ENCODE measurements at regions not wholly inside any gene's neighbourhood (a gene's known extent, or its start where the extent isn't known, plus 50 kb on each side); places are given as distances from the start of the nearest gene placed in this dataset.

GRCh38 chr3:186487819-186488218, 56.4 kb downstream of the CRYGS start:
- DNase-seq (ENCODE audit: low read depth), result no peak

- no peak for DNase-seq (ENCODE audit: low read depth)
These were observed 57.1 kb downstream of the CRYGS start for GRCh38 chr3:186487037-186487436.

GRCh38 chr3:186483611-186484340, 60.4 kb downstream of the CRYGS start:
- DNase-seq (ENCODE audit: low read depth), result no peak

GRCh38 chr3:186481526-186481925, 62.7 kb downstream of the CRYGS start:
- DNase-seq (ENCODE audit: low read depth), result no peak

- DNase-seq (ENCODE audit: low read depth), result no peak
These were observed 66.3 kb downstream of the CRYGS start for GRCh38 chr3:186477876-186478275.

- DNase-seq (ENCODE audit: low read depth), result no peak
These were observed 67.1 kb downstream of the CRYGS start for GRCh38 chr3:186477033-186477432.

- DNase-seq (ENCODE audit: low read depth), result no peak
These were observed 67.6 kb downstream of the CRYGS start for GRCh38 chr3:186476541-186476940.

- DNase-seq (ENCODE audit: low read depth), result no peak
These were observed 68.1 kb downstream of the CRYGS start for GRCh38 chr3:186476044-186476468.

GRCh38 chr3:186473166-186473565, 71.0 kb downstream of the CRYGS start:
- no peak for DNase-seq (ENCODE audit: low read depth)

- no peak for DNase-seq (ENCODE audit: low read depth)
These were observed 71.6 kb downstream of the CRYGS start for GRCh38 chr3:186472456-186473008.

- DNase-seq (ENCODE audit: low read depth), result no peak
These were observed 72.4 kb downstream of the CRYGS start for GRCh38 chr3:186471771-186472170.

GRCh38 chr3:186469525-186469924, 74.7 kb downstream of the CRYGS start:
- DNase-seq (ENCODE audit: low read depth), result no peak

- no peak for DNase-seq (ENCODE audit: low read depth)
These were observed 76.2 kb downstream of the CRYGS start for GRCh38 chr3:186467969-186468368.

GRCh38 chr3:186466391-186466974, 77.7 kb downstream of the CRYGS start:
- no peak for DNase-seq (ENCODE audit: low read depth)

- no peak for DNase-seq (ENCODE audit: low read depth)
These were observed 78.7 kb downstream of the CRYGS start for GRCh38 chr3:186465508-186465907.

- DNase-seq (ENCODE audit: low read depth), result no peak
These were observed 79.6 kb downstream of the CRYGS start for GRCh38 chr3:186464424-186465093.

GRCh38 chr3:186461141-186461540, 83.0 kb downstream of the CRYGS start:
- DNase-seq (ENCODE audit: low read depth), result peak; percentile 66

GRCh38 chr3:186459108-186459467, 85.1 kb downstream of the CRYGS start:
- DNase-seq (ENCODE audit: low read depth), result no peak

GRCh38 chr3:186458306-186459107, 85.7 kb downstream of the CRYGS start:
- no peak for DNase-seq (ENCODE audit: low read depth)

GRCh38 chr3:186457236-186457635, 86.9 kb downstream of the CRYGS start:
- DNase-seq (ENCODE audit: low read depth), result no peak

GRCh38 chr3:186456731-186457191, 87.4 kb downstream of the CRYGS start:
- DNase-seq (ENCODE audit: low read depth), result no peak
